Activated CD8-positive, alpha-beta T cell treated with anti-CD3 and anti-CD28 coated beads for 36 hours (primary cell): ENCODE measurements at regions not wholly inside any gene's neighbourhood (a gene's known extent, or its start where the extent isn't known, plus 50 kb on each side); places are given as distances from the start of the nearest gene placed in this dataset.

ENCODE experiments used
- ATAC-seq: fragments of 200-7000 bp; cut with Tn5 transposase; one replicate; pipeline ENCODE4 v1.10.0; 2021; ENCODE audit warnings: mild to moderate bottlenecking, moderate library complexity
- CTCF ChIA-PET: fragments of 350-600 bp; sonication (Branson Sonifier 250); formaldehyde crosslinking; loops from one replicate; lab custom pipeline; 2021; ENCODE audit warnings: antibody characterized with exemption; lab: Charles Lee
- POLR2A ChIA-PET: fragments of 350-600 bp; sonication (Branson Sonifier 250); formaldehyde crosslinking; loops from one replicate; lab custom pipeline; 2021; ENCODE audit warnings: antibody characterized with exemption; lab: Charles Lee
- DNase-seq: peaks from one replicate; pipeline ENCODE4 v3.0.0-alpha.2; 2020
- H3K27ac Mint-ChIP-seq: one replicate; pipeline ENCODE4 v1.8.0; 2021; ENCODE audit warnings: mild to moderate bottlenecking, mixed read lengths
- H3K27me3 Mint-ChIP-seq: one replicate; pipeline ENCODE4 v1.8.0; 2021; ENCODE audit warnings: mixed read lengths
- H3K36me3 Mint-ChIP-seq: one replicate; pipeline ENCODE4 v1.8.0; 2021; ENCODE audit warnings: low read depth, mixed read lengths
- H3K4me1 Mint-ChIP-seq: one replicate; pipeline ENCODE4 v1.8.0; 2021; ENCODE audit warnings: low read depth, mixed read lengths
- H3K4me3 Mint-ChIP-seq: one replicate; pipeline ENCODE4 v1.8.0; 2021; ENCODE audit warnings: mild to moderate bottlenecking, moderate library complexity, mixed read lengths
- H3K9me3 Mint-ChIP-seq: one replicate; pipeline ENCODE4 v1.8.0; 2021; ENCODE audit warnings: mixed read lengths
- intact Hi-C: fragments of 100-400 bp; cut with micrococcal nuclease; formaldehyde crosslinking; loops from one replicate; pipeline ENCODE4 v1.10.0; 2022
- TF ChIP-seq, protein P1 (sequence below): fragments of 200-600 bp; IDR thresholded peaks from one replicate; pipeline ENCODE4 v1.8.0; 2022; ENCODE audit warnings: antibody characterized with exemption, mild to moderate bottlenecking

- peaks cover 19% of the 10 kb centered on the region for H3K36me3 Mint-ChIP-seq
- ATAC-seq (no peak), DNase-seq (no peak)
- no peak overlapping the region for H3K27ac Mint-ChIP-seq
- TF ChIP-seq, protein P1, sequence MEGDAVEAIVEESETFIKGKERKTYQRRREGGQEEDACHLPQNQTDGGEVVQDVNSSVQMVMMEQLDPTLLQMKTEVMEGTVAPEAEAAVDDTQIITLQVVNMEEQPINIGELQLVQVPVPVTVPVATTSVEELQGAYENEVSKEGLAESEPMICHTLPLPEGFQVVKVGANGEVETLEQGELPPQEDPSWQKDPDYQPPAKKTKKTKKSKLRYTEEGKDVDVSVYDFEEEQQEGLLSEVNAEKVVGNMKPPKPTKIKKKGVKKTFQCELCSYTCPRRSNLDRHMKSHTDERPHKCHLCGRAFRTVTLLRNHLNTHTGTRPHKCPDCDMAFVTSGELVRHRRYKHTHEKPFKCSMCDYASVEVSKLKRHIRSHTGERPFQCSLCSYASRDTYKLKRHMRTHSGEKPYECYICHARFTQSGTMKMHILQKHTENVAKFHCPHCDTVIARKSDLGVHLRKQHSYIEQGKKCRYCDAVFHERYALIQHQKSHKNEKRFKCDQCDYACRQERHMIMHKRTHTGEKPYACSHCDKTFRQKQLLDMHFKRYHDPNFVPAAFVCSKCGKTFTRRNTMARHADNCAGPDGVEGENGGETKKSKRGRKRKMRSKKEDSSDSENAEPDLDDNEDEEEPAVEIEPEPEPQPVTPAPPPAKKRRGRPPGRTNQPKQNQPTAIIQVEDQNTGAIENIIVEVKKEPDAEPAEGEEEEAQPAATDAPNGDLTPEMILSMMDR = no peak
- H3K4me1 Mint-ChIP-seq = peaks cover 14% of the 10 kb centered on the region
- POLR2A ChIA-PET = no interaction called here
- CTCF ChIA-PET = interaction anchor here (0.9 to 1.6 kb wide), 2 partner anchors 9 kb away, joined by 3 to 4 read pairs; no protein-coding TSS in a partner anchor
- no peaks in the 10 kb centered on the region for H3K9me3 Mint-ChIP-seq
- H3K4me3 Mint-ChIP-seq = no peak overlapping the region
- intact Hi-C loops = no loop called here
- peaks cover 7% of the 10 kb centered on the region for H3K27me3 Mint-ChIP-seq
Measured at GRCh38 chr6:135633573-135633972, 136.0 kb upstream of the AHI1 start.

DNA sequence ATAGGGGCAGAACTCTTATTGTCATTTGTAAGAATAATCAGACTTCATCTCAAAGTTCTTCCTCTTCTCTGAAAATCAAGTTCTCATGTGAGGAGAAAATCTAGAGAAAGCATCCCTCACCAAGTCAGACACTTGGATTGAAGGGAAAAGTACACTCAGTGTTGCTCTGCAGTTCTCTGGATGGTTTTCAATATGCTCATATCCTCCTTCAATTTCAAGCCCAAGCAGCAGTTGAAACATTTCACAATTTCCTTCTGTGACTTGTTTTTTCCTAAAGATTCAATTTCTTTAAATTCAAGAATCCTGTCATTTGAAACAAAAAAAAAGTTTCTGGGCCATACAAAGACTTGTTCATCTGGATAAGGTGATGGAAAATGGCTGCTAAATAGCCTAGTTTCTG is 140.2 kb upstream of the AHI1 start:
- TF ChIP-seq, protein P1 = no peak
- Mint-ChIP-seq H3K27me3 (peaks cover 4% of the 10 kb centered on the region), H3K4me3 (no peak overlapping the region), H3K4me1 (peaks cover 34% of the 10 kb centered on the region), H3K27ac (peak overlapping the region; percentile 27), H3K36me3 (peaks cover 36% of the 10 kb centered on the region), H3K9me3 (peaks cover 7% of the 10 kb centered on the region)
- intact Hi-C loops = no loop called here
- ChIA-PET POLR2A (interaction anchor here (0.9 kb wide), 1 partner anchor 15 kb away, joined by 3 read pairs; no protein-coding TSS in a partner anchor), CTCF (no interaction called here)
- ATAC-seq = no peak
- DNase-seq = no peak

- ChIA-PET POLR2A (interaction anchor here (0.9 kb wide), 1 partner anchor 15 kb away, joined by 3 read pairs; no protein-coding TSS in a partner anchor), CTCF (no interaction called here)
- H3K27ac Mint-ChIP-seq = peak overlapping the region; percentile 57
- H3K4me3 Mint-ChIP-seq = no peak overlapping the region
- peaks cover 38% of the 10 kb centered on the region for H3K4me1 Mint-ChIP-seq
- ATAC-seq (no peak), DNase-seq (no peak)
- peaks cover 40% of the 10 kb centered on the region for H3K36me3 Mint-ChIP-seq
- intact Hi-C loops = no loop called here
- peaks cover 4% of the 10 kb centered on the region for H3K27me3 Mint-ChIP-seq
- H3K9me3 Mint-ChIP-seq = peaks cover 8% of the 10 kb centered on the region
- TF ChIP-seq, protein P1 = no peak
Measured at GRCh38 chr6:135638108-135638507, 140.6 kb upstream of the AHI1 start.

GRCh38 chr6:135640048-135640447 is 142.5 kb upstream of the AHI1 start:
- intact Hi-C loops = loop anchor here (5.0 kb wide), 2 partner anchors 53 to 103 kb away; no protein-coding TSS in a partner anchor
- peaks cover 44% of the 10 kb centered on the region for H3K36me3 Mint-ChIP-seq
- ChIA-PET CTCF (interaction anchor here (1.2 kb wide), 1 partner anchor 134 kb away, joined by 3 read pairs; no protein-coding TSS in a partner anchor), POLR2A (no interaction called here)
- no peaks in the 10 kb centered on the region for H3K27me3 Mint-ChIP-seq
- H3K4me1 Mint-ChIP-seq = peaks cover 46% of the 10 kb centered on the region
- peaks cover 15% of the 10 kb centered on the region for H3K9me3 Mint-ChIP-seq
- DNase-seq = no peak
- TF ChIP-seq, protein P1 = no peak
- ATAC-seq = no peak
- H3K4me3 Mint-ChIP-seq = peak overlapping the region; percentile 15
- H3K27ac Mint-ChIP-seq = peak overlapping the region; percentile 80

DNA sequence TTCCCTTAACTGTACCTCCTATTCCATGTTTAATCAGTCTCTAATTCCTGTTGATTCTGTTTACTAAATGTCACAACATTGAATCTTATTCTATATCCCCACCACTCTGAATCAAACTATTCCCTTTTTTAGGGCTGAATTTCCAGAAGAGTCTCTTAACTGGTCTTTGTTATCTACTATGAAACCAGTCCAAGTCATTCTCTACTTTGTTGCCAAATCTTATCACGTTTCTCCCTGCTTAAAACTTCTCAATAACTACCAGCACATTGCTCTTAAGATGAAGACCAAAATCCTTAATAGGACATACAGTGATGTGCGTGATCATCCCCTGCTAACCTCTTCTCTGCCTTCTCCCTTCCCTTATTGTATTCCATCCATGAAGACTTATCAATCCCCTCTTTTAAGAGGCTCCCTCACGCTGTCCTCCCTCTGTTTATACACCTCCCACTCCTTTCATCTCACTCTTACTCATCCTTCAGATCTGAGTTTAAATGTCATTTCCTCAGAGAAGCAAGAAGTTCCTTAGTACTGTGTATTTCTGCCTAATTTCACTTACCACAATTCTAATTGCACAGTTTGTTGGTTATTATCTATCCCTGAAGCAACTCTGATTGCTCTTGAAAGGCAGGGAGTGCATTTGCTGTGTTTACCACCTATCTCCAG is 143.0 kb upstream of the AHI1 start:
- H3K27ac Mint-ChIP-seq = peak overlapping the region; percentile 80
- H3K9me3 Mint-ChIP-seq = peaks cover 15% of the 10 kb centered on the region
- intact Hi-C loops = loop anchor here (5.0 kb wide), 2 partner anchors 53 to 103 kb away; no protein-coding TSS in a partner anchor
- peak; percentile 91 for ATAC-seq
- H3K36me3 Mint-ChIP-seq = peaks cover 48% of the 10 kb centered on the region
- ChIA-PET CTCF (interaction anchor here (1.4 kb wide), 1 partner anchor 105 kb away, joined by 6 read pairs; no protein-coding TSS in a partner anchor), POLR2A (no interaction called here)
- no peaks in the 10 kb centered on the region for H3K27me3 Mint-ChIP-seq
- peak; percentile 37 for DNase-seq
- peak overlapping the region; percentile 15 for H3K4me3 Mint-ChIP-seq
- peaks cover 48% of the 10 kb centered on the region for H3K4me1 Mint-ChIP-seq
- TF ChIP-seq, protein P1 = no peak
